ENCODE measurements at regions not wholly inside any gene's neighbourhood (a gene's known extent, or its start where the extent isn't known, plus 50 kb on each side); places are given as distances from the start of the nearest gene placed in this dataset.

GRCh38 chr4:100295792-100296191 lies 105.5 kb upstream of the DDIT4L start:
- no peak for FAIRE-seq
- H2AFZ ChIP-seq (ENCODE audit: low read depth, low read length), result no peak overlapping the region
- H3K4me3 Mint-ChIP-seq (ENCODE audit: unreplicated experiment), result no peak overlapping the region
- H4K20me1 ChIP-seq (ENCODE audit: insufficient read depth, low read length), result no peaks in the 10 kb centered on the region
- H3K9me3 ChIP-seq (ENCODE audit: insufficient read depth, low read depth, low read length), result no peaks in the 10 kb centered on the region
- H3K9ac ChIP-seq (ENCODE audit: low read length), result no peak overlapping the region
- H3K27me3 ChIP-seq (ENCODE audit: insufficient read depth, low read length), result no peaks in the 10 kb centered on the region
- H3K27me3 Mint-ChIP-seq (ENCODE audit: low read depth, unreplicated experiment), result no peaks in the 10 kb centered on the region
- TF ChIP-seq CTCF (IDR thresholded peaks at IDR 0.05; ENCODE audit: insufficient read depth, low read depth, low read length) (no peak), EZH2 (IDR thresholded peaks at IDR 0.05; ENCODE audit: insufficient read depth, low read length) (no peak)
- H3K9me3 Mint-ChIP-seq (ENCODE audit: unreplicated experiment), result no peaks in the 10 kb centered on the region
- no peak overlapping the region for H3K4me2 ChIP-seq (ENCODE audit: low read length)
- peaks cover 13% of the 10 kb centered on the region for H3K4me1 ChIP-seq (ENCODE audit: insufficient read depth, low read length)
- H3K27ac ChIP-seq (ENCODE audit: low read depth, low read length), result no peak overlapping the region
- no peaks in the 10 kb centered on the region for H3K79me2 ChIP-seq (ENCODE audit: insufficient read depth, low read length)
- no peaks in the 10 kb centered on the region for H3K36me3 Mint-ChIP-seq (ENCODE audit: low read depth, unreplicated experiment)
- H3K4me1 Mint-ChIP-seq (ENCODE audit: low read depth, unreplicated experiment), result peaks cover 17% of the 10 kb centered on the region
- no peak overlapping the region for H3K4me3 ChIP-seq (ENCODE audit: insufficient read depth, low read depth, low read length)
- H3K36me3 ChIP-seq (ENCODE audit: insufficient read depth, low read length), result no peaks in the 10 kb centered on the region
- DNase-seq (ENCODE audit: low read depth), result peak; percentile 26
- no peak overlapping the region for H3K27ac Mint-ChIP-seq (ENCODE audit: unreplicated experiment)

GRCh38 chr4:100294356-100294755 lies 104.1 kb upstream of the DDIT4L start:
- Mint-ChIP-seq H3K27me3 (ENCODE audit: low read depth, unreplicated experiment) (no peaks in the 10 kb centered on the region), H3K4me3 (ENCODE audit: unreplicated experiment) (no peak overlapping the region), H3K9me3 (ENCODE audit: unreplicated experiment) (no peaks in the 10 kb centered on the region), H3K4me1 (ENCODE audit: low read depth, unreplicated experiment) (peaks cover 25% of the 10 kb centered on the region), H3K36me3 (ENCODE audit: low read depth, unreplicated experiment) (no peaks in the 10 kb centered on the region), H3K27ac (ENCODE audit: unreplicated experiment) (no peak overlapping the region)
- peak; percentile 24 for DNase-seq (ENCODE audit: low read depth)
- Histone ChIP-seq H3K79me2 (ENCODE audit: insufficient read depth, low read length) (no peaks in the 10 kb centered on the region), H3K4me1 (ENCODE audit: insufficient read depth, low read length) (peaks cover 23% of the 10 kb centered on the region), H3K9me3 (ENCODE audit: insufficient read depth, low read depth, low read length) (no peaks in the 10 kb centered on the region), H3K9ac (ENCODE audit: low read length) (no peak overlapping the region), H4K20me1 (ENCODE audit: insufficient read depth, low read length) (no peaks in the 10 kb centered on the region), H3K36me3 (ENCODE audit: insufficient read depth, low read length) (no peaks in the 10 kb centered on the region), H3K27ac (ENCODE audit: low read depth, low read length) (no peak overlapping the region), H3K4me2 (ENCODE audit: low read length) (no peak overlapping the region), H2AFZ (ENCODE audit: low read depth, low read length) (no peak overlapping the region), H3K27me3 (ENCODE audit: insufficient read depth, low read length) (no peaks in the 10 kb centered on the region), H3K4me3 (ENCODE audit: insufficient read depth, low read depth, low read length) (no peak overlapping the region)
- FAIRE-seq, result no peak
- TF ChIP-seq CTCF (IDR thresholded peaks at IDR 0.05; ENCODE audit: insufficient read depth, low read depth, low read length), result no peak
- TF ChIP-seq EZH2 (IDR thresholded peaks at IDR 0.05; ENCODE audit: insufficient read depth, low read length), result no peak

- FAIRE-seq (peak; percentile 80), DNase-seq (ENCODE audit: low read depth) (peak; percentile 37)
- Histone ChIP-seq H4K20me1 (ENCODE audit: insufficient read depth, low read length) (no peaks in the 10 kb centered on the region), H3K9ac (ENCODE audit: low read length) (no peak overlapping the region), H3K4me1 (ENCODE audit: insufficient read depth, low read length) (peaks cover 18% of the 10 kb centered on the region), H3K4me3 (ENCODE audit: insufficient read depth, low read depth, low read length) (no peak overlapping the region), H3K79me2 (ENCODE audit: insufficient read depth, low read length) (no peaks in the 10 kb centered on the region), H3K4me2 (ENCODE audit: low read length) (no peak overlapping the region), H3K9me3 (ENCODE audit: insufficient read depth, low read depth, low read length) (no peaks in the 10 kb centered on the region), H3K27me3 (ENCODE audit: insufficient read depth, low read length) (no peaks in the 10 kb centered on the region), H3K36me3 (ENCODE audit: insufficient read depth, low read length) (no peaks in the 10 kb centered on the region), H2AFZ (ENCODE audit: low read depth, low read length) (peak overlapping the region; percentile 6), H3K27ac (ENCODE audit: low read depth, low read length) (no peak overlapping the region)
- Mint-ChIP-seq H3K4me1 (ENCODE audit: low read depth, unreplicated experiment) (peaks cover 24% of the 10 kb centered on the region), H3K27me3 (ENCODE audit: low read depth, unreplicated experiment) (no peaks in the 10 kb centered on the region), H3K4me3 (ENCODE audit: unreplicated experiment) (no peak overlapping the region), H3K36me3 (ENCODE audit: low read depth, unreplicated experiment) (no peaks in the 10 kb centered on the region), H3K9me3 (ENCODE audit: unreplicated experiment) (no peaks in the 10 kb centered on the region), H3K27ac (ENCODE audit: unreplicated experiment) (no peak overlapping the region)
- no peak for TF ChIP-seq EZH2 (IDR thresholded peaks at IDR 0.05; ENCODE audit: insufficient read depth, low read length)
- no peak for TF ChIP-seq CTCF (IDR thresholded peaks at IDR 0.05; ENCODE audit: insufficient read depth, low read depth, low read length)
These were observed 100.3 kb upstream of the DDIT4L start for GRCh38 chr4:100290585-100290984.
